Suppressor macrophage treated with lipopolysaccharide for 4 hours (primary cell): ENCODE measurements at regions not wholly inside any gene's neighbourhood (a gene's known extent, or its start where the extent isn't known, plus 50 kb on each side); places are given as distances from the start of the nearest gene placed in this dataset.
"Not testable (repeated sequence)": the region's sequence is repeated elsewhere in the genome, so short reads cannot be mapped to it uniquely, and the experiment has no call there.

Experiments
- DNase-seq: peaks from one replicate; pipeline ENCODE4 v3.0.0-alpha.2; 2020

- DNase-seq: peak; percentile 92
Measured at GRCh38 chr6:44010411-44011349, 116.6 kb downstream of the MRPL14 start.

- DNase-seq: no peak
Measured at GRCh38 chr6:44009425-44010321, 117.6 kb downstream of the MRPL14 start.

- no peak for DNase-seq
Measured at GRCh38 chr6:44008821-44009370, 118.4 kb downstream of the MRPL14 start.

- no peak for DNase-seq
Measured at GRCh38 chr6:44007818-44008621, 119.2 kb downstream of the MRPL14 start.

GRCh38 chr6:44006872-44007303 lies 120.4 kb downstream of the MRPL14 start:
- DNase-seq: no peak

GRCh38 chr6:44006123-44006871 lies 121.0 kb downstream of the MRPL14 start:
- no peak for DNase-seq

GRCh38 chr6:44005507-44005903 lies 121.7 kb downstream of the MRPL14 start:
- DNase-seq: no peak

GRCh38 chr6:44004625-44005506 lies 122.4 kb downstream of the MRPL14 start:
- peak; percentile 27 for DNase-seq

GRCh38 chr6:44004136-44004535 lies 123.1 kb downstream of the MRPL14 start:
- DNase-seq: no peak

GRCh38 chr6:44003345-44004061 lies 123.7 kb downstream of the MRPL14 start:
- DNase-seq: no peak

GRCh38 chr6:44002593-44003344 lies 124.5 kb downstream of the MRPL14 start:
- peak; percentile 75 for DNase-seq

- no peak for DNase-seq
Measured at GRCh38 chr6:44002067-44002592, 125.1 kb downstream of the MRPL14 start.

- DNase-seq: peak; percentile 50
Measured at GRCh38 chr6:44001318-44002066, 125.8 kb downstream of the MRPL14 start.

GRCh38 chr6:44000164-44000842 lies 126.9 kb downstream of the MRPL14 start:
- peak; percentile 83 for DNase-seq

- DNase-seq: no peak
Measured at GRCh38 chr6:43999628-44000027, 127.6 kb downstream of the MRPL14 start.

- DNase-seq: not testable (repeated sequence)
Measured at GRCh38 chr6:43998592-43999243, 128.5 kb downstream of the MRPL14 start.
